NT2/D1 (cell line): ENCODE measurements at regions not wholly inside any gene's neighbourhood (a gene's known extent, or its start where the extent isn't known, plus 50 kb on each side); places are given as distances from the start of the nearest gene placed in this dataset.

Experiments used
- YY1 ChIP-seq: IDR thresholded peaks from 2 replicates; pipeline ENCODE4 v1.6.1; 2011; ENCODE audit not compliant: insufficient read length, insufficient read depth
- ZNF274 ChIP-seq: IDR thresholded peaks from 2 replicates; pipeline ENCODE4 v1.6.1; 2011; ENCODE audit warnings: mild to moderate bottlenecking, low read depth, low read length

DNA sequence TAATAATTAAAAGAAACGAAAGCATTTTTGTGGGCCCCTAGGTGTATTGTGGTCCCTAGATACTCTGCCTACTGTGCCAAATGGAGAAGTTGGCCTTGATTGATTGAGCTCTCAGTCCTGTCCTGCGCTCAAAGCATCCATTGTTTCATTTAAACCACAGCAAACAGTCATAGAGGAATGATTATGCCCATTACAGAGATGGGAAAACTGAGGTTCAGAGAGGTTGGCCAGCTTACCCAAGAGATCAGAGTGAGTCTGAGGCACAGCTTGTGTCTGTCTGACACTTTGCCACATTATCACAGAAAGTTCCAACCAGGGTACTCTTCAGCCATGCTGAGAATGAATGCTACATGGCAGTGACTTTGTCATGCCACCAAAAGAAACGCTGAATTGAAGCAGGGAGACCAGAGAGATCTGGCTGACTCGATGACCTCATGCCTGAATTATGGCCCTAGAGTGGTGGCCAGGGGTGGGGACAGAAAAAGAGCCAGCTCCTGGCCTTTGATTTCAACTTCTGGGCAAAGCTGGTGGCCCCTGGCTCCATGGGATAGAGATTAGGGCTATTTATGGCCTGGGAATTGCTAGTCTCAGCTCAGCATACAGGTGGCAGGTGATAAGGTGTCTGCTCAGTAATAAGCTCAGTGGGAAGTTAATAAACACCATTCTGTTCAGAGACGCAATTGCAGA, 180.5 kb downstream of the MIAT start:
- TF ChIP-seq YY1 = no peak
- no peak for TF ChIP-seq ZNF274
